Aorta (tissue), 5 donors: ENCODE measurements at regions not wholly inside any gene's neighbourhood (a gene's known extent, or its start where the extent isn't known, plus 50 kb on each side); places are given as distances from the start of the nearest gene placed in this dataset.

Experiments used
- ATAC-seq: fragments of 200-7000 bp; cut with Tn5 transposase; one replicate; pipeline ENCODE4 v1.9.1; 2022; ENCODE audit warnings: moderate library complexity; ENCODE audit not compliant: low FRiP score
- DNase-seq, 2 donors: peaks; one replicate each; pipeline ENCODE4 v3.0.0-alpha.2; 2020
- H3K27ac ChIP-seq, 2 donors: one replicate each; pipeline ENCODE4 v1.5.1; 2013; ENCODE audit warnings: low read length in 2 of 2, mild to moderate bottlenecking in 2 of 2, moderate library complexity in 2 of 2, control low read depth in 1 of 2, inconsistent platforms in 1 of 2, low read depth in 1 of 2
- H3K27me3 ChIP-seq, 2 donors: one replicate each; pipeline ENCODE4 v1.6.1; 2013; ENCODE audit warnings: control low read depth in 1 of 2, low read length in 1 of 2, mild to moderate bottlenecking in 1 of 2, moderate library complexity in 1 of 2; ENCODE audit not compliant: insufficient read depth in 2 of 2, control insufficient read depth in 1 of 2
- H3K36me3 ChIP-seq, 2 donors: one replicate each; pipeline ENCODE4 v1.6.1; 2013; ENCODE audit warnings: control low read depth in 1 of 2, low read length in 1 of 2, mild to moderate bottlenecking in 1 of 2; ENCODE audit not compliant: insufficient read depth in 2 of 2, control insufficient read depth in 1 of 2
- H3K4me1 ChIP-seq, 2 donors: one replicate each; pipeline ENCODE4 v1.6.1; 2013; ENCODE audit warnings: low read length in 2 of 2, control low read depth in 1 of 2, mild to moderate bottlenecking in 1 of 2, moderate library complexity in 1 of 2; ENCODE audit not compliant: insufficient read depth in 2 of 2, control insufficient read depth in 1 of 2
- H3K4me3 ChIP-seq, 2 donors: one replicate each; pipeline ENCODE4 v1.5.1; 2013; ENCODE audit warnings: low read length in 2 of 2, control low read depth in 1 of 2, mild to moderate bottlenecking in 1 of 2
- H3K9me3 ChIP-seq: one replicate; pipeline ENCODE4 v1.6.1; 2013; ENCODE audit warnings: mild to moderate bottlenecking, low read length; ENCODE audit not compliant: control insufficient read depth
- WGBS, 2 donors: extraction: QIAGEN DNeasy Blood & Tissue Kit; methylation state at CpG; one replicate each; pipeline ENCODE4 v1.1.7; 2013; 5-methylcytosine and 5-hydroxymethylcytosine counted together
- intact Hi-C, 2 donors: fragments of 100-400 bp; cut with DNase I; formaldehyde crosslinking; loops; one replicate each; pipeline versions ENCODE4 v1.14.2 to v1.15.0; 2022
- donor health status: healthy with polysubstance abuse.
- donor health status: Bipolar disorder and iron deficiency.
- donor health status: DM: no; HTN: no; CAD: no.
- donor health status: DM: no; HTN: no; CAD: no.
- donor health status: DM: yes; HTN: yes; CAD: no.

DNA sequence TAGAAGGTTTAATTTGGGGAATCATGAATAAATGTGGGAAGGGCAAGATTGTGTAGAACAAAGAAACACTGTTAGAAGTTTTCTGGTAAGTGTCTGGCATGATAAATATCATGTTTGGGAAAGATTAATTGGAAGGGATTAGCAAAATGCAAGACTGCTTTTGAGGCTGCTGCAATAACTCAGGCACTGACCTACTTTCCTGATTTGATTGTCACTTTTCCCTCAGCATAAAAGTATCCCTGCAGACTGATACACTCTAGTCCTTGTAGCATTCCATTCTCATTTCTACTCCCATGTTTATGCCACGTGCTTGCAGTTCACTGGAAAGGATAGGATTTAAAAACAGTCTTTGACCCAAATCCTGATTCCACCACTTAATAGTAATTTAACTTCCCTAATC, 303.3 kb upstream of the SEMA3A start:
- Histone ChIP-seq H3K4me1 (no peaks in the 10 kb centered on the region), H3K27me3 (no peaks in the 10 kb centered on the region), H3K36me3 (no peaks in the 10 kb centered on the region), H3K27ac (no peak overlapping the region), H3K4me3 (no peak overlapping the region), H3K9me3 (no peaks in the 10 kb centered on the region)
- DNase-seq, result no peak
- intact Hi-C loops, result no loop called here
- WGBS, 2 donors, result 39 to 54% methylated on average over 1 of the region's 1 CpG
- no peak for ATAC-seq

DNA sequence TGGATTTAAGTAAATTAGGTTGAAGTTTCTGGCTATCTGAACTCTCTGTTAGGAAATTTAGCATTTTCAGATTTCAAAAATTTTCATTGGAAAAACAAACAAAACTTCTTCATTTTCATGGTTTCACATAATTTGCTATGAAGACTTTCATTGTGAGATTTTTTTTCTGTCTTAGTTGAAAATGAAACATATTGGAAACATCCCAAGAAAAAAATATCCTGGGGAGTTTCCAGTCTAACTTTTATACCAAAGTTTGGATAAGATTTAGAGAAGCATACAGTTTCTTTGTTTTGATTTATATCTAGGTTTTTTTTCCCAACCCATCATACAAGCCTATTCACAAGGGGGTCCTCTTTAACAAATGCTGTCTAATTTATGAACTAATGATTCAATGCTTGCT, 300.5 kb upstream of the SEMA3A start:
- intact Hi-C loops, result no loop called here
- no peaks in the 10 kb centered on the region for H3K36me3 ChIP-seq
- no peak for ATAC-seq
- no peaks in the 10 kb centered on the region for H3K27me3 ChIP-seq
- no peaks in the 10 kb centered on the region for H3K9me3 ChIP-seq
- H3K4me1 ChIP-seq, result no peaks in the 10 kb centered on the region
- H3K4me3 ChIP-seq, result no peak overlapping the region
- H3K27ac ChIP-seq, result no peak overlapping the region
- DNase-seq, result no peak

DNA sequence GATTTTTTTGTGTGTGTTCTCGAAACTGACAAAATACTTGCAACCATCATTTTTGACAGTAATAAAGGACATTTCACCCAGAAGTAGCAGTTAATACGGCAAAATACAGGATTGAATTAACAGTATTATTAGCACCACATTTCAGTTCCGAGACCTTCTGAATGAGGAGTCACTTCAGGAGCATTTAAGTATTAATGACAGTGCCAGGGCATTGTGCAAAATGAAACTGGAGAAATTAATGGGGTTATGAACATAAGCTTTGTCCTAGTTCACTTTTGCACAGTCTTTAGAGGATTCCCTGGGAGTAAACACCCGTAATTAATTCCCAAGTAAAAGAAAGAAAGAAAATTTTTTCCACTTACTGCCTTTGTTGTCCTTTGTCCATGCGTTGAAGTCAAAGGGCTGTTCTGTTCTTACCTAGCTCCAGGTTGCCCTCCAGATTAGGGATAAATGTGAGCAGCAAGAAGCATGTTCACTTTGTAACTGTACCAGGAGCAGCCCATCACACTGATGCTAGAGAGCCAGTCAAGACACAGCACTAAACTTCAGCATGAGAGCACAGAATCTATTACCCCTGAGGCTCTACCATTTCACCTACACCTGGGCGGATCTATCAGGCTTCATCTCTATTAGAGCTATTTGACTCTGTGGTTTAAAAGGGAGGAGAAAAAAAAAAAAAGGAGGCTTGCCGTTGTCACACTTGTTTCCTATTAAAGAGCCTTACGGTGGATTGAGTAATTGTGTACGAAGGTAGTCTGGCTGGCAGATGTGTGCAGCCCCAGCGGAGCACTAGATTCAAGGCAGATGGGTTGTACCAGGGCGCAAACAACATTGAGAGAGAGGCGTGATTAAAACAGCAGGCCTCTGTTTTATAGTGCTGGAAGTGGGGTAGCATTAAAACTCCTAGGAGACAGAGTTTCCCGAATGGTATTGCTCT, 297.8 kb upstream of the SEMA3A start:
- Histone ChIP-seq H3K4me1 (no peaks in the 10 kb centered on the region), H3K27me3 (no peaks in the 10 kb centered on the region), H3K4me3 (no peak overlapping the region), H3K27ac (no peak overlapping the region), H3K36me3 (no peaks in the 10 kb centered on the region), H3K9me3 (no peaks in the 10 kb centered on the region)
- intact Hi-C loops, result loop anchor here (2.0 to 5.0 kb wide), 2 partner anchors 530 kb away; no protein-coding TSS in a partner anchor
- 94% methylated on average over 13 of the region's 13 CpGs for WGBS, 2 donors
- ATAC-seq (no peak), DNase-seq (no peak)

DNA sequence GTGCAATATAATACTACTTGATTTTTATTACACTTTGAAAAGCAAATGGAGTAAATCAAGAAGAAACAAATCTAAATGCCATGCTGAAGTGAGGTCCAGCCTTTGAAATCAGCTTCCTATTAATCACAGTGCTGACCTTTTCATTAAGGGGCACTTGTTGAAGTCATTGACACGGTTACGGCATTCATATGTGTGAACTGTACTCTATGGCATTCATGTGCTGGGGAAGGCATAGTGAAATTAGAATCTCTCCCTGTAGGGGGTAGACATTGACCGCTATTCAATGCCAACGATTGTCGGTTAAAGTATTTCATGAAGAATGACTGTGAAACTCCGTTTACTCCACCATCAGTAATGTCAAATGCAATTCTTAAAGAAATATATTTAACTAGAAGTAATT, 296.1 kb upstream of the SEMA3A start:
- H3K27ac ChIP-seq, result no peak overlapping the region
- H3K36me3 ChIP-seq, result no peaks in the 10 kb centered on the region
- no peaks in the 10 kb centered on the region for H3K27me3 ChIP-seq
- WGBS, 2 donors, result 25 to 46% methylated on average over 6 of the region's 6 CpGs
- DNase-seq (no peak), ATAC-seq (no peak)
- no peaks in the 10 kb centered on the region for H3K4me1 ChIP-seq
- H3K4me3 ChIP-seq, result no peak overlapping the region
- H3K9me3 ChIP-seq, result no peaks in the 10 kb centered on the region
- intact Hi-C loops, result loop anchor here in 1 of 2 donors (5.0 kb wide), 1 partner anchor 532 kb away; no protein-coding TSS in a partner anchor

DNA sequence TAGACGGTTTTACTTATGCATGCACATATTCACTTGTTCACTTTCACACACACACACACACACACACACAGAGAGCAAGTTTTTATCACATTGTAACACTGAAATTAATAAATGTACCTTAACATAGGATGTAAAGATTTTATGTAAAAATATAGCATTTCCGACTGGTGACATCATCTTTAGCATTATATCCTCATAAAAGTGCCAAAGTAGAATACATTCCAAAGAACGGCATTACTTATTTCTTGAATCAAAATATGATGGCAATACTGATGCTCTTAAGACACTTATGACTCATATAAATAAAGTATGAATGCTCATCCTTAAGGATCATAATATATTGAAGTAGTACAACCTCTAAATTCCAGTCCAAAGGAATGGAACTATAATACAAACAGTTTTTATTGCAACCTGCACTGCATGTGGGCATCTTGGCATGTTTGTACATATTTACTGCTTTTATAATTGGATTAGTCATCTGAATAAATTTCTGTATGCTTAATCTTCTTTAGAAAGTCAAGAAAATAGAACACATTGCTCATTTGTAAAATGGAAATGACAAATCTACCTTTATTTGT, 290.0 kb upstream of the SEMA3A start:
- H3K4me1 ChIP-seq, result no peaks in the 10 kb centered on the region
- no peak for ATAC-seq
- DNase-seq, result no peak
- H3K27ac ChIP-seq, result no peak overlapping the region
- no peak overlapping the region for H3K4me3 ChIP-seq
- no peaks in the 10 kb centered on the region for H3K27me3 ChIP-seq
- intact Hi-C loops, result no loop called here
- no peaks in the 10 kb centered on the region for H3K36me3 ChIP-seq
- H3K9me3 ChIP-seq, result no peaks in the 10 kb centered on the region
- 71 to 77% methylated on average over 3 of the region's 3 CpGs for WGBS, 2 donors

DNA sequence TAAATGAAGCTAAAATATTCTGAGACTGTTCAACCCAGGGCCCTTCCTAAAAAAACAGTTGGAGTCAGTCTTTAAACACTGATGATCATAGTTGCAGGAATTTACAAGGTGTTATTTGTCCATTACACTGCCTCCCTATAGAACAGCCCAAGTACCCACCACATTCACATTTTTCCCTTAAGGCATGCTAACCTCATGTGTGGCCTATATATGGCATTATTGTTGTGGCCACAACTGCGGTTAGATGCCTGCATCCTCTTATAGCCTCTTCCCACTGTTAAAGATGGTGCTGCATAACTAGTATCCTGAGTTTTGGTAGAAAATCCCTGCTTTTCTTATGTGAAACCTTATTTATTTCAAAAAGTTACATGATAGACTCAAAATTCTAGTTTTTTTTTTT, 287.9 kb upstream of the SEMA3A start:
- ATAC-seq (no peak), DNase-seq (no peak)
- H3K27ac ChIP-seq, result no peak overlapping the region
- H3K36me3 ChIP-seq, result no peaks in the 10 kb centered on the region
- H3K9me3 ChIP-seq, result no peaks in the 10 kb centered on the region
- 97 to 100% methylated on average over 1 of the region's 1 CpG for WGBS, 2 donors
- H3K4me3 ChIP-seq, result no peak overlapping the region
- no peaks in the 10 kb centered on the region for H3K4me1 ChIP-seq
- no peaks in the 10 kb centered on the region for H3K27me3 ChIP-seq
- intact Hi-C loops, result no loop called here

DNA sequence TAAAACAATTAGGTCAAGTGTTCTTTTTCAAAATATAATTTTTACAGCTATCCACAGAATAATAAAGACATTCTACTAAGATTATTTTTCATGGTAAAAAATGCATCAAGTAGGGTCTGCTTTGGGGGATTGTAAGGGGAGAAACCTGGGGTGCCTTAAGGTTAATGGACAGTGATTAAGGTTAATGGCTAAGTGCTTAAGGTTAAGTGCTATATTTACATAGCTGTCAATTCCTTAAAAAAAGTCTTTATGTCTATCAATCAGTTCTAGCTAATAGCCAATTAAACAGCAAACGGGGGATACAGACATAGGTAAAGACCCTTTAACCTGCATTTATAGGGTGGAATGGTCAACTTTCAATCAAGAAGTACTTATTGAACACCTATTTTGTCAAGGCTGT, 284.5 kb upstream of the SEMA3A start:
- WGBS, 2 donors, result 81 to 92% methylated on average over 1 of the region's 1 CpG
- Histone ChIP-seq H3K4me3 (no peak overlapping the region), H3K9me3 (no peaks in the 10 kb centered on the region), H3K4me1 (no peaks in the 10 kb centered on the region), H3K36me3 (no peaks in the 10 kb centered on the region), H3K27ac (no peak overlapping the region), H3K27me3 (no peaks in the 10 kb centered on the region)
- ATAC-seq (no peak), DNase-seq (no peak)
- intact Hi-C loops, result no loop called here

DNA sequence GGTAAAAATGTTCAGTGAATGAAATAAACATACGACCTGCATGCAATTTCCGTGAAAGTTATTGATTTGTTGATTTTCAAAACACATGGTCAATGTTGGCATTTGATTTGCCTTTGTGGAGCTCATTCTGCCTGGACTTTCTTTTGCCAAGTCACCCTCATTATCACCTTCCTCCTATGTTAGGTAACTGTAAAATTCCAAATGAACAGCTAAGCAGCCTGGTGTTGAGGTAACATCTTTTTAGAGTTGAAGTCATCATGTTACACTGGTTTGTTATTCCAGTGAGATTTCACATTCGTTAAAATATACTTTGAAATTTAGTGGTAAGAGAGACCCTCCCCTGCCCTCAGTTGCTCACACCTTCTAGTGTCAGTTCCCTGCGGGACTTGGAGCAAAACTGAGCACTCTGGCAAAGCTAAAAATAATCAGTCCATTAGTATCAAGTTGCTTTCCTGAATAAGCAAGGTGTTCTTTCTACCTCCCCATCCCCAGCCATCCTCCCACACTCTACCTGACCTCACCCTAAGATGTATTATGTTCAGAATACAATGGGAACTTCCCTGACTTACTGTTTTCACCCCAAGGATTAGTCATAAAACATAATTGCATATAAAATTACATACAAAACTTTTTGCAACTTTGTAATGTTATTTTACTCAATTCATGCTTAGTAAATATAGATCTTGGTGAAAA, 283.3 kb upstream of the SEMA3A start:
- intact Hi-C loops, result no loop called here
- no peaks in the 10 kb centered on the region for H3K27me3 ChIP-seq
- 71 to 72% methylated on average over 4 of the region's 4 CpGs for whole genome bisulfite sequencing, 2 donors

More for the DNA sequence above, 283.3 kb upstream of the SEMA3A start:
- ATAC-seq, result no peak
- no peaks in the 10 kb centered on the region for H3K9me3 ChIP-seq
- H3K36me3 ChIP-seq, result no peaks in the 10 kb centered on the region
- no peak overlapping the region for H3K4me3 ChIP-seq
- H3K4me1 ChIP-seq, result no peaks in the 10 kb centered on the region
- no peak for DNase-seq
- H3K27ac ChIP-seq, result no peak overlapping the region
